ENCODE measurements at regions not wholly inside any gene's neighbourhood (a gene's known extent, or its start where the extent isn't known, plus 50 kb on each side); places are given as distances from the start of the nearest gene placed in this dataset.
"Not testable (repeated sequence)": the region's sequence is repeated elsewhere in the genome, so short reads cannot be mapped to it uniquely, and the experiment has no call there.

- DNase-seq (ENCODE audit: low spot score) = no peak
Observed at GRCh38 chr4:145298885-145299284, 118.5 kb upstream of the OTUD4 start.

GRCh38 chr4:145297556-145297955, 117.2 kb upstream of the OTUD4 start:
- DNase-seq (ENCODE audit: low spot score) = no peak

- no peak for DNase-seq (ENCODE audit: low spot score)
Observed at GRCh38 chr4:145295547-145295946, 115.2 kb upstream of the OTUD4 start.

GRCh38 chr4:145295122-145295521, 114.7 kb upstream of the OTUD4 start:
- DNase-seq (ENCODE audit: low spot score) = no peak

GRCh38 chr4:145293658-145294057, 113.3 kb upstream of the OTUD4 start:
- DNase-seq (ENCODE audit: low spot score) = no peak

- no peak for DNase-seq (ENCODE audit: low spot score)
Observed at GRCh38 chr4:145290955-145291354, 110.6 kb upstream of the OTUD4 start.

GRCh38 chr4:145289403-145290076, 109.2 kb upstream of the OTUD4 start:
- DNase-seq (ENCODE audit: low spot score) = no peak

GRCh38 chr4:145287351-145287750, 107.0 kb upstream of the OTUD4 start:
- DNase-seq (ENCODE audit: low spot score) = no peak

GRCh38 chr4:145285928-145286327, 105.5 kb upstream of the OTUD4 start:
- no peak for DNase-seq (ENCODE audit: low spot score)

- no peak for DNase-seq (ENCODE audit: low spot score)
Observed at GRCh38 chr4:145283909-145284308, 103.5 kb upstream of the OTUD4 start.

- DNase-seq (ENCODE audit: low spot score) = no peak
Observed at GRCh38 chr4:145281951-145282350, 101.6 kb upstream of the OTUD4 start.

- no peak for DNase-seq (ENCODE audit: low spot score)
Observed at GRCh38 chr4:145281224-145281623, 100.8 kb upstream of the OTUD4 start.

GRCh38 chr4:145280541-145280940, 100.2 kb upstream of the OTUD4 start:
- no peak for DNase-seq (ENCODE audit: low spot score)

GRCh38 chr4:145279122-145279960, 99.0 kb upstream of the OTUD4 start:
- DNase-seq (ENCODE audit: low spot score) = no peak

GRCh38 chr4:145278341-145279121, 98.1 kb upstream of the OTUD4 start:
- DNase-seq (ENCODE audit: low spot score) = no peak

- no peak for DNase-seq (ENCODE audit: low spot score)
Observed at GRCh38 chr4:145277011-145277410, 96.6 kb upstream of the OTUD4 start.

GRCh38 chr4:145276050-145276449, 95.7 kb upstream of the OTUD4 start:
- no peak for DNase-seq (ENCODE audit: low spot score)

GRCh38 chr4:145271194-145271593, 90.8 kb upstream of the OTUD4 start:
- no peak for DNase-seq (ENCODE audit: low spot score)

GRCh38 chr4:145266881-145267280, 86.5 kb upstream of the OTUD4 start:
- DNase-seq (ENCODE audit: low spot score) = no peak

- no peak for DNase-seq (ENCODE audit: low spot score)
Observed at GRCh38 chr4:145260091-145260490, 79.7 kb upstream of the OTUD4 start.

- DNase-seq (ENCODE audit: low spot score) = not testable (repeated sequence)
Observed at GRCh38 chr4:145255311-145255710, 74.9 kb upstream of the OTUD4 start.

GRCh38 chr4:145252190-145252589, 71.8 kb upstream of the OTUD4 start:
- no peak for DNase-seq (ENCODE audit: low spot score)
